NCI-H510A (cell line): ENCODE measurements at regions not wholly inside any gene's neighbourhood (a gene's known extent, or its start where the extent isn't known, plus 50 kb on each side); places are given as distances from the start of the nearest gene placed in this dataset.

Source experiments
- DNase-seq: peaks from one replicate; lab custom pipeline; 2025; lab: John Stamatoyannopoulos, UW

DNA sequence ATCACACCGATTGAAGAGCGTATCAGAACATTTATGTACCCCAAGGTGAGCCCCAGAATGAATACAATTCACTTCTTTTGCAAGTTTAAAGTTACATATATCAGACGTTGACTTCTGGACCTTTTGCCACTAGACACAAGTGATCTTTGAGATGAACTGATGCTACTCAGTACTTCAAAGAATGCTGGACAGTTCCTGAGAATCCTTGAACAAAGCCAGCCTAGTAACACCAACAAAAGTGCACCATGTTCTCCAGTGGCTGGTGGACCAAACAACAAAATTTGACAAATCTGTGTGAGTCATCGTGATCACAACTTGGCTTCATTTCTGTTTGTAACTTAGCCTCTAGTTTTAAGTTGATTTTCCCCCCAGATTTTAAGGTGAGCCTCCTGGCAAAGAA, 355.7 kb downstream of the SOX2 start:
- DNase-seq: no peak

DNA sequence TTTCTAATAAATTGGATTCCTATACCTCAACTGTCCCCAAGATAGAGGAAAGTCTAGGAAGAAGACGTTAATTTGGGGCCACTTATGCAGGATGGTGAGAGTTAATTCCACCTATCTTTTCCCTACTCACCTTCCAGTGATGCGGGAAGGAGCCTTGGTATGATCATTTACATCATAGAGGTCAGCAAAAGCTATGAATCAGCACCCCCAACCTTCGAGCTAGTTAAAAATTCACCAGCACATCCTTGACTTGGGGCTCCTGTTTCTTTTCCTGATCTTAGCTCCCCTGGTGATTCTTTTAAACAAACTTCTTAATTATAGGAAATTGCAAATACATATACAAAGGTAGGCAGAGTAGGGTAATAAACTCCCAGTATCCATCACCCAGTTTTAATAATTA, 366.6 kb downstream of the SOX2 start:
- DNase-seq: no peak

DNA sequence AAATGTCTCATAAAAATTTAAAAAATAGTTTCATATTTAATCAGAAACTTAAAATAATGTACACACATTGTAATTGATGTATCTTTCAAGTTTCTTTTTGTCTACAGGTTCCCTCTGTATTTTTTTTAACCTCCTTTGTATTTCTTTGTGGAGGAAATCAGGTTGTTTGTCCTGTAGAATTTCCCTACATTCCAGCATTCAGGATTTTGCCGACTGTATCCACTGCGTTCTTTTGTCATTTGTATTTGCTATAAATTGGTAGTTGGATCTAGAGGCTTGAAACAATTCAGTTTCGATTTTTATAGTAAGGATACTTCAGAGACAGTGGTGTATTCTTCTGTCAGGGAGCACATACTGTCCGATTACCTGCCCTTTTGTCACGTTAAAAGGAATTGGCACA, 367.2 kb downstream of the SOX2 start:
- no peak for DNase-seq

DNA sequence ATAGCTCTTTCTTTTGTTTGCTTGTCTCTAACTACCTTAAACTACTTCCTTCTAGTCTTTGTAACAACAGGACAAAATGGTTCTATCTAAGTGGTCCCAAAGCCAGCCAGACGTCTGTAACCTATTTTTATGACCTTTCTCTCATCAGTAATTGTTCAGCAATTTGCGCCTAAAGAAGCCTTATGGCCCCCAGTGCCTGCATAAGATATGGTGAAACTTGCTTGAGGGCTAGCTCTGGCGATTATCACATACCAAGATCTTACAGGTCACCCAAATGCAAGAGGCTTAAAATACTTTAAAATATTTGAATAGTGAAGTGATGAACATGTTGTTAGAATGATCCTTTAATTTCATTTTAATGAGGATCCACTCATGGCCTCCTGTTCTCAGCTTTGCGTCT, 369.4 kb downstream of the SOX2 start:
- no peak for DNase-seq

DNA sequence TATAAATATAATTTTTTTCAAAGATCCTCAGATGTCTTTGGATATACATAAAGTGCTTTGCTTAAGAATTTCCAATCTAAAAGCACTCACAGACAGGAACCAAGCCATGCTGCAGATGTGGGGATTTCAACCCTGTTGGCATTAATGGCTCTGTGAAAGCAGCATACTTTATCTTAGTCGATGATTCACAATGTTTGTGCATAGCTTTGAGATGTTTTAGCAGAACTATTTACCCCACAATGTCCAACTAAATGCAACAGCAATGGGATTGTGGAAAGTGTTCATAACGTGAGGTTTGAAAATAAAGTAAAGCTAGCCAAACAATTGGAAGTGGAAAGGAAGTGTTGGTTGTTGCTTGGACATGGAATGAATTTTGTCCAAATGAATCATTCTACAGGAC, 371.4 kb downstream of the SOX2 start:
- DNase-seq: no peak

DNA sequence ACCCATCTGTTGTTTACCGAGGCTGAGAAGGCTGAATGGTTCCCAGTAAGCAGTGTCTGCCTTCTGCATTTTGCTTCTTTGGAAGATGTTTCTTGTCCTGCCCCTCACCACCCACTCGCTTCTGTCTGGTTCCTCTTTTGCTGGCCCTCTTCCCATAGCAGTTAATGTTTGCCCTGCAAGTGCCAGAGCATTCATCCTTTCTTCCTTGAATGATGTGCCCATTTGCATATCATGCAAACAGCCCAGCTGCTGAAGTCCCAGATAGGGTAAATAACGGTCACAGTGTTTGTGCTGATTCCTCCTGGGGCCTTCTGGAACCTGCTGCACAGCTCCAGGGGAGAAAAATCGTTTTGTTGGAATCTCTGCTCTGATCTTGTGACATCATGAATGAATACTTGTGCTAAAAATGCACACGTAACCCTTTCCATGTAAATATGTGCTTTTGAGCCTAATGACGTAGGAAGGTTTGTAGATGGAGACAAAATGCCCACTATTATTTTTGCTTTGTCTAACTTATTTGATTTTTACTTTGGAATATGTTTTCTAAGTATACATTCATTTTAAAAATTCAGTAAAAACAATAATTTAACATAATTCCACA, 381.0 kb downstream of the SOX2 start:
- DNase-seq: no peak

DNA sequence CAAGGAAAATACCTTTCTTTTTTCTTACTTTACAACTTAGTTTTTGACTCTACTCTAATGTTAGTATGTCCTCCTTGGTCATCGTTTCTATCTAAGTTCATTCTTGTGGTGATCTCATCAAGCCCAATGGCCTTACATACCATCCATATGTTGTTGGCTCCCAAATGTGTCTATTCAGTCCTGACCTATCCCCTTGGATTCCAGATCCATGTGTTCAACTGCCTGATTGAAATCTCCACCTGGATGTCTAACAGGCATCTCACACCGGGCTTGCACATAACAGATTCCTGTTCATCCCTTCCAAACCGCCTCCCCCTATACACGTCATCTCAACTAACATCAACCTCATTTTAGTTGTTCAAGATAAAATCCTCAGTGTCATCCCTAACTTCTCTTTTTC, 382.6 kb downstream of the SOX2 start:
- DNase-seq: no peak

DNA sequence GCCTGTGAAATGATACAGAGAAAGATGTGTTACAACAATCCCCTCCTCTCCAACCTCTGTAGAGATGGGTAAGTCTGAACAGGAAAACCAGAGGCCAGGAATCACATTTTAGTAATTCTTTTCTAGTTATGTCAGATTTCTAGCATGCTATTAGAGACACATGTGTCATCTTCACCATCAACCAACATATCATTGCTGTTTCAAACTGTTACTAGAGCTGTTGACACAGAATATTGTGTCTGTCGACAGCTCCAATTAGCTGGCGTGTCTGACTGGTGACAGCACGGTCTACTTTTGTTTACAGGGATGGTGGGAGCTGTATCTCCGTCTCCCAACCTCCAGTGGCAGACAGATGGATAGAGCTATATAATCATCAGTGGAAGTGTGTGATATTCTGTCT, 393.2 kb downstream of the SOX2 start:
- DNase-seq: no peak

DNA sequence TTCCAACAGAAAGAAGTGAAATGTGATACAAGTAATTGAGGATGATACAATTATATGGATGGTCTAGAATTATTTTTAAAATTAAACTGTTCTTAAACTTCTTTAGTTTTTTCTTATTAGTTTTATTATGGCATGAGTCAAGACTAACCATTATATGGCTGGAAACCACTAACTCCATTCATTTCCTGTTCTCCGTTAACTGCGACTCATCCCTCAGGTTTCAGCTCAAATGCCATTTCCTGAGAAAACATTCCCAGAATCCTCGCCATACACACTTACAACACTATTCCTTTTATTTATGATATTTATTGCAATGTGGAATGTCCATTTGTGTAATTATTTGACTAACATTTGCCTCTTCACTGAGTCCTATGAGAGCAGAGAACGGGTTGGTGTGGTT, 394.1 kb downstream of the SOX2 start:
- DNase-seq: no peak

DNA sequence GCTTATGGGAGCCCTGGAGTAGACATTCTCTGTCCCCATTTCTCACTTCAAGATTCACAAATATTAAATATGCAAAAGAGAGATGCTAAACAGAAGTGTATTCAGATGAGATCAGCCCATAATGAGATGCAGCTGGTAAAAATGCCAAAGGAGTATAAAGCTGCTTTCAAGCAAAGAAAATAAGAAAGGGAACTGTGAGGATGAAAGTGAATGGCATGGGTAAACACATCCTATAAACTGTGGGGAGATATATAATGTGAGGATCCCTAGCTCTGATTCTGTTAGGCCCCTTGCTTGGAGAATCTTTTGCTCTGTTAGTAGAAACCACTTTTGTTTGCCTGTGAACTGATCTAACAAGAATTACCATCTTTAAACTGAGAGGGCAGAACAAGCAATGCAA, 396.6 kb downstream of the SOX2 start:
- DNase-seq: no peak

DNA sequence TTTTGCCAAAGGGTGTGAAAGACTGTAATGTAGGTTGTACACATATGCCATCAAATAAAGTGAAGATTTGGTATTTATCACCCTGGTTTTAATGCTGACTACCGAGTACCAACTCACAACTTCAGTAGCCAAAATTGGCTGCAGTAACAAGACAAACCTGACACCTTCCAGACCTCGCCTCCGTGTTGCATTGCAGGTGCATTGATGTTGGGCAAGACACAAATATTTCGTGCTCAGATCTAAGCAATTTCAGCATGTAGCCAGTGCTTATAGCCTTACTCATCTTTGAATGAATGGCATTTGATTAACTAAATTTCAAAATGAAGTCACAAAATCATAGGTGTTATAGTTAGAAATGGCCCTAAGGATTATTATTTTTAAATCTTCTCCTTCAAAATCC, 400.2 kb downstream of the SOX2 start:
- no peak for DNase-seq

DNA sequence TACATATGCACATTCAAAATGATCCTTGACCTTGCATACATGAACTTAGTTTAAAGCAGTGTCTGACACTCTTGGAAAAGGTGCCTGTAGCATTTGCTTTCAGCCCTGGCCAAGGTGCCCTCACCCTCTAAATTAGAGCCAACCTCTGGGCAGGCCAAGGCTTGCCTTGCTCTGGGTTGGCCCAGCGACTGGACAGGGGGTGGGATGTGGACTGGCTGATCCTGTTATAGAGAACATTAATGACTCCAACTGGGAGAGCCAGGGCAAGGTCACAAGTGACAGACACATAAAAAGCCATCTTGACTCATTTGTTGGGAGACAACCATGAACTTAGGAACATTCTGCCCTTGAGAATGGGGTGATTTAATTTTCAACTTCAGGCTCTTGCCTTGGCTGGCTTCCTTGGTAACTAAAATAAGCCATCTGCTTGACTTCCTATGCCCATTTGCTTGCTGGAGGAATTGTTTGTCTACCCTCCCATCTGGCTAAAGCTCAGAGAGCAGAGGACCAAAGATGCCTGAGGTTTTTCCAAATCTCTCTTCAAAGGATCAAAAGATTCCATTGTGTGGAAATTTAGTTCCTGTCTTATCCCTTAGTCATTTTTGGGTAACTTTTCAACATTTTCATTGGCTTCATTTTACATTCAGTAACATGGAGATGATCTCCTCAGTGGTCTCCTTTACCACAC, 403.7 kb downstream of the SOX2 start:
- DNase-seq: no peak

DNA sequence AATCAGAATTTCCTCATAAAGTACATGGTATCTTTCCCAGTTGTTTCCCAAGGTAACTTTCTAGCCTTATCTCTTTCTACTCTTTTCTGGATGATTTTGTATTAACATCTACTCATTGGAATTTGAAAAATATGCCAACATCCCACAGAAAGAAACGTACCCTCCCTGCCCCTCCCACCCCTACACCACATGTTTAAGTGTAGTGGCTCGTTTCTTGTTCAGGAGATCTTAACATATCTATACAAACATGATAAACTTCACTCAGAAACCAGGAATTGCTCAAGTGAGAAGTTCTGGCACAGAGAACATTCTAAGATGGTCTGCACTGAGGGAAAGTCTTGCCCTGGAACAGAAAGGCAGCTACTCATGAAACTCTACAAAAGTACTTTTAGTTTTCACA, 404.7 kb downstream of the SOX2 start:
- DNase-seq: no peak

DNA sequence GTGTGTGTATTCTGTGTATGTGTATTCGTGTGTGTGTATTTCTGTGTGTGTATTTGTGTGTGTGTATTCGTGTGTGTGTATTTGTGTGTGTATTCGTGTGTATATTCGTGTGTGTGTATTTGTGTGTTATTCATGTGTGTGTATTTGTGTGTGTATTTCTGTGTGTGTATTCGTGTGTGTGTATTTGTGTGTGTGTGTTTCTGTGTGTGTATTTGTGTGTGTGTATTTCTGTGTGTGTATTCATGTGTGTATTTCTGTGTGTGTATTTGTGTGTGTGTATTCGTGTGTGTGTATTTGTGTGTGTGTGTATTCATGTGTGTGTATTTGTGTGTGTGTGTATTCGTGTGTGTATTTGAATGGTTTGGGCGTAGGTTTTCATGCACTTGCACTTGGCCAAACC, 405.4 kb downstream of the SOX2 start:
- no peak for DNase-seq

DNA sequence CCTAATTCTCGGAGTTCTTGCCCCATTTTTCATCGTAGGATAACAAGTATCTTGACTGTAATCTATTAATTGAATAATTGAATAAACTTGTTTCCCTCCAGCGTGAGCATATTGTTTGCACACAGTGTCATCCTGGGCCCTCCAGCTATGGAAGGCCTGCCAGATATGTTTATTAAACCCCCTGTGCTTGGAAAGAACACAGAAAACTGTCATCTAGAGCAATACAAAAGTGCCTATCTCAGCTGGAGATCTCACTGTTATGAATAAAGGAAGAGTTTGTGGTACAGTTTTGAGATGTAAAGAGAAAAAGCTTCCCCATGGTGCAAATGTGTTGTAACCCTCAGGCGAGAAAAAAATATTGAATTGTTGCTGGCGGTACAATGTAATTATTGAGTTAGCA, 405.9 kb downstream of the SOX2 start:
- no peak for DNase-seq

DNA sequence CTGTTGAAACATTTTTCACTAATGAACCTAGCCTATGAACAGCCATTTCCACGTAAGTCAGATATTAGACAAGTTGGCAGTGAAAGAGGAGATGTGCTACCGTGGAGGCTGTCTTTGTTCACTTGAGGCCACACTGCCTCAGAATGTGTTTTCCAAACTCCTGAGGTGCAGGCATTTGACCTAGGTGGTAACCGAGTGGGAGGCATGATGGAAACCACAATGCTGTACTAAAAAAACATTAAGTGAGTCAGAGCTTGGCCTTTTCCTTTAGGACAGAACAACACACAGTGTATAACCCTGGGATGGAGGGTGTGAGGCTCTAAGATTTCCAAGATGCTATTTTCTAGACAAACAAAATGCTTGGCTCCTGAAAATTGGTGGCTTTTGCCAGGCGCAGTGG, 406.3 kb downstream of the SOX2 start:
- DNase-seq: no peak

DNA sequence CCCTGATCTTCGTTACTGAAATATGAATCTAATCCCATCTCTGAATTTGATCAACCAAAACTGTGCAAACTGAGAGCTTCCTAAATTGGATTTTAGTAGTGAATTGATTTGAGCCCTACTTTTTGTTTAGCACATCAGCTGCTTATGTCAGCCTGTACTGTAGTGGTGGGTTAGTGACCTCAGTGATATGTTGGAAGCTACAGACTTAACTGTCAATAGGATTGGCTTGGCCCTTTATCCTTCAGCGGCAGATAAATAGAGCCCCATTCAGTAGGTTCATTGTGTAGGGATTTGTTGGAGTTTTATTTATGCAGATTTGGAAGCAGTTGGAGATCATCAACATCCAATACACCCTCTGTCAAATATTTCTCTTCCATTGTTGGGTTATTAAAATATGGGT, 409.7 kb downstream of the SOX2 start:
- no peak for DNase-seq

DNA sequence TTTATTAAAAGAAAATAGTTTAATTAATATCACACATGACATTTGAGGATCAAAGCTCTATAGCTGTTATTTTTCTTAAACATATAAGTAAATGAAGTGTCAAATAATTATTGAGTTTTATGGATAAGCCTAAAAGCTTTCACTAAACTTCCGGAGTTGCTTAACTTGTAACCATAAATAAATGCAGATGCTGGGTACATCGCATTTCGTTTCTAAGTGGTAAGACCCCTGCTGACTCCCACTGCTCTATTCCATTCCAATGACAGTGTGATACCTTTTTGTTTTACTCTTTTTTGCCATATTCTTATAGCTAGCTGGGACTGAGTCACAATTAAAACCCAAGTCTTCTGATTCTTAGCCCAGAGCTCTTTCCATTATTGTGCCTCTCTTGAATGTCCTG, 411.1 kb downstream of the SOX2 start:
- no peak for DNase-seq

DNA sequence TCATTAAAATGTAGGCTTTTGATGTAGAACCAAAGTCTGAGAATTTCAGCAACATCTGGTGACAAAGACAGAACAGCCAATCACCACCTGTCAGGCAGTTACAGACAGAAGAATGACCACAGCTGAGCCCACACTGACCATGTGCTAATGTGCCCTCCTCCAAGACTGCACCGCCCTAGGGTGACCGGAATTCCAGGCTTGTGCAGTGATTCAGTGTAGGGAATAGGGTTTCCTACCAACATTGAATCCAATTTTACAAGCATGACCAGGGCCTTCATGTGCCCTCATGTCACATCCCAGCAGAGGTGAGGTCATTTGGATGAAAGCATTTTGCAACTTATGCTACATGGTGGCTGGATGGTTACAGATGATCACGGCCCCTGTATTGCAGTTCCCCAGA, 412.5 kb downstream of the SOX2 start:
- DNase-seq: no peak

DNA sequence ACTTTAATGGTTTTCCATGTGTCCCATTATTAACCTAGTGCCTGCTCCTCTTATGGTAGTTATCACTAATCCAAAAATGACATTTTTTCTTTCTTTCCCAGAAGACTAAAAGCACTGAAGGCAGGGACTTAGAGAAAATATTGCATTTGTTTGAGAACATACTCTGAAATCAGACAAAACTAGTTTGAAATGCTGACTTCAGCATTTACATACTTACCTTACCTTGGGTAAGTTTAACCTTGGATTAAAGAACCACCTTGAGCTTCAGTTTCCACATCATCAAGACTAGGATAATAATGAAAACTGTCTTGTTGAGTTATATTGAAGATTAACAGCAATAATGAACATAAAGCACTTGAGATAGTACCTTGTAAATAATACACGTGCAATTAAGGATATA, 413.0 kb downstream of the SOX2 start:
- no peak for DNase-seq

DNA sequence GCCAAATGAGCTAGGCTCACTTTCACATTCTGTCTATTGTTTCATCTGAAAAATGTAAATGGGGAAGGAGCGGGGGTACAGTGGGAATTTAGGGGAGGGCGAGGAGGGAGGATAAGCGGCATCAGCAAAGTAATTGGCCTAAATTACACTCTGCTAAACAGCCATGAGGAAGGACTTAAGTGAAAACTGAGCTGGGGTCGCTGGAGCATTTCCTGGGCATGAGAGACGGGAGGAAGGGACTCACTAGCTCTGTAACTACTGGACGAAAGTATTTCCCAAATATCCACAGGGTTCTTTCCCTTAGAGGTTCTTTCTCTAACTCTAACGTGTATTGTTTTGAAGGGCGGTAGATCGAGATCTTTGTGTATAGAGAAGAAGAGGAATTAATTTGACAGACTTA, 418.0 kb downstream of the SOX2 start:
- no peak for DNase-seq

DNA sequence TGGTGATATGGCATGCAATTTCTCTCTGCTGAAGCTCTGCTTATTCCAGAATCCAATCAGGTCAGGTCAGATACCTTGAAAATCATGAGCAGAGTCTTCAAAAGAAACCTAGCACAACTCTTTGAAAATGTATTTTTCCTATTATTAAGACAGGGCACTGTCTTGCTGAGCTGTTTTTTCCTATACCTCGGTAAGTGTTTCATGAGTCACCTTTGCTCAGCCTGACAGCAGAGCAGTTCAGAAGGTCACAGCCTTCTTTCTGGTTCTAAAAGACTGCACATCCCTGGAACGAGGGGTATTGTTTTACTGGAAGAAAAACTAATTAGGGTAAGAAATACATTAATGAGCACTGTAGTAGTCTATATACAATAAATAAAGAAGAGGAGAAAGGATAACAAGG, 422.0 kb downstream of the SOX2 start:
- no peak for DNase-seq

DNA sequence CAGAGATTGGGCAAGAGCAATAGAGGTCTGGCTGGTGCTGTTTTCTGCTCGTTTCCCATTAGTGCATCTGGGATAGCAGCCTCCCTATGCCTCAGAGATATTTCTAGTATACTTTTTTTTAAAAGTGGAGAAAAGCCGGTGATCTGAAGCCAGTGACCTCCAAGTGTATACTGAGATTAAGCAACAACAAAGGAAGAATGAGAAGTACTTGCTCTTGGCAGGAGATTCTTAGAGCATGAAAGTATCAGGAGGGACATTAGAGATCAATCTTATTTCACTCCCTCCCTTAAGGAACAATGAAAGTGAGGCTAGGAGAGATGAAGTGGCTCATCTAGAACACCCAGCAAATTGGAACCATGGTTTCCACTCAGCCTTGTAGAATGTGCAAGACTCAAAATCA, 423.3 kb downstream of the SOX2 start:
- no peak for DNase-seq
